ENCODE measurements at regions not wholly inside any gene's neighbourhood (a gene's known extent, or its start where the extent isn't known, plus 50 kb on each side); places are given as distances from the start of the nearest gene placed in this dataset.

GRCh38 chr11:79515781-79516180 is 75.0 kb upstream of the TENM4 start:
- in situ Hi-C loops (cut with MboI; ENCODE audit: low sequenced_read_pairs), result no loop called here
- H4K20me1 ChIP-seq (ENCODE audit: insufficient read depth, low read length), result no peaks in the 10 kb centered on the region
- H3K4me1 ChIP-seq (ENCODE audit: control insufficient read depth, insufficient read depth, low read length), result no peaks in the 10 kb centered on the region
- no peak overlapping the region for H2BK5ac ChIP-seq (ENCODE audit: low read depth, low read length, poor library complexity, severe bottlenecking)
- POLR2A ChIA-PET (ENCODE audit: unreplicated experiment), result no interaction called here
- CTCF ChIA-PET, result no interaction called here
- WGBS, 2 experiments (ENCODE audit: extremely low coverage in 2 of 2, insufficient read length in 1 of 2), result no CpG with 5 or more reads among the region's 1 CpG
- H3K9me3 ChIP-seq (ENCODE audit: control insufficient read depth, insufficient read depth, low read length), result no peaks in the 10 kb centered on the region
- no peak overlapping the region for H3K14ac ChIP-seq (replicated peaks; ENCODE audit: low read depth, low read length)
- no peak overlapping the region for H2AK5ac ChIP-seq (ENCODE audit: low read depth, low read length)
- no peak overlapping the region for H3K56ac ChIP-seq (ENCODE audit: extremely low read depth, insufficient read depth, low read length)
- H2BK120ac ChIP-seq (ENCODE audit: low read depth, low read length), result no peak overlapping the region
- no peak for DNase-seq
- H3K9ac ChIP-seq (ENCODE audit: low read depth, low read length), result no peak overlapping the region
- intact Hi-C loops (cut with micrococcal nuclease), result no loop called here
- H3K79me1 ChIP-seq (ENCODE audit: low read depth in 1 of 2, low read length in 2 of 2), result no peaks in the 10 kb centered on the region
- H3K27me3 ChIP-seq (ENCODE audit: control insufficient read depth, insufficient read depth, low read length), result peaks cover 12% of the 10 kb centered on the region
- no peak overlapping the region for H2AK9ac ChIP-seq (replicated peaks; ENCODE audit: low read depth, low read length, poor library complexity)
- no peak overlapping the region for H2BK20ac ChIP-seq (ENCODE audit: low read depth, low read length)
- no peak overlapping the region for H4K91ac ChIP-seq (ENCODE audit: insufficient read depth, low read depth, low read length)
- no peaks in the 10 kb centered on the region for H3K9me1 ChIP-seq (ENCODE audit: insufficient read depth, low read length)
- no peak overlapping the region for H4K8ac ChIP-seq (ENCODE audit: low read depth in 2 of 2, low read length in 2 of 2)
- H3K23ac ChIP-seq (ENCODE audit: low read depth, low read length), result no peak overlapping the region
- no peak overlapping the region for H3K4me3 ChIP-seq (ENCODE audit: insufficient read depth, low read depth, low read length)
- H3K27ac ChIP-seq (ENCODE audit: insufficient read depth, low read length), result no peak overlapping the region
- TF ChIP-seq BHLHE40 (IDR thresholded peaks at IDR 0.05; ENCODE audit: low read depth, low read length), result no peak
- no TSS peak for BruUV-seq (replicated peaks)
- no peak overlapping the region for H3K4me2 ChIP-seq (ENCODE audit: low read depth, low read length)
- no peak for ATAC-seq (ENCODE audit: low read depth)
- no peak overlapping the region for H4K5ac ChIP-seq (ENCODE audit: low read depth, low read length)
- H3K18ac ChIP-seq (ENCODE audit: low read depth, low read length), result no peak overlapping the region
- no peaks in the 10 kb centered on the region for H3K36me3 ChIP-seq (ENCODE audit: control insufficient read depth, insufficient read depth, low read length)
- H2BK15ac ChIP-seq (ENCODE audit: low read depth, low read length), result no peak overlapping the region
- H2AFZ ChIP-seq (replicated peaks; ENCODE audit: low read length, poor library complexity), result no peak overlapping the region
- H3K4ac ChIP-seq (ENCODE audit: low read depth, low read length), result no peak overlapping the region
- dilution Hi-C loops (cut with HindIII; ENCODE audit: low sequenced_read_pairs, unreplicated experiment), result no loop called here
